ENCODE measurements at regions not wholly inside any gene's neighbourhood (a gene's known extent, or its start where the extent isn't known, plus 50 kb on each side); places are given as distances from the start of the nearest gene placed in this dataset.

- WGBS: 92% methylated on average over 12 of the region's 14 CpGs
- DNase-seq (ENCODE audit: low spot score in 2 of 2): peak in 1 of 2 donors; percentile 77
- TF ChIP-seq POLR2AphosphoS5 (IDR thresholded peaks at IDR 0.05) (no peak), POLR2A (IDR thresholded peaks at IDR 0.05) (no peak)
- Histone ChIP-seq H3K27me3 (no peaks in the 10 kb centered on the region), H3K27ac (no peak overlapping the region), H3K4me3 (no peak overlapping the region), H3K9me3 (no peaks in the 10 kb centered on the region), H3K4me1 (peaks cover 14% of the 10 kb centered on the region), H3K36me3 (no peaks in the 10 kb centered on the region)
These were observed 199.7 kb downstream of the KATNAL1 start for GRCh38 chr13:30107521-30108136.

GRCh38 chr13:30107121-30107520 is 200.2 kb downstream of the KATNAL1 start:
- Histone ChIP-seq H3K36me3 (no peaks in the 10 kb centered on the region), H3K27ac (no peak overlapping the region), H3K4me1 (peaks cover 10% of the 10 kb centered on the region), H3K9me3 (no peaks in the 10 kb centered on the region), H3K27me3 (no peaks in the 10 kb centered on the region), H3K4me3 (no peak overlapping the region)
- 98% methylated on average over 6 of the region's 6 CpGs for WGBS
- DNase-seq (ENCODE audit: low spot score in 2 of 2): peak in 1 of 2 donors; percentile 11
- TF ChIP-seq POLR2A (IDR thresholded peaks at IDR 0.05): no peak

- WGBS: 85% methylated on average over 8 of the region's 8 CpGs
- no peak overlapping the region for H3K4me3 ChIP-seq
- no peaks in the 10 kb centered on the region for H3K27me3 ChIP-seq
- H3K27ac ChIP-seq: no peak overlapping the region
- TF ChIP-seq CTCF (IDR thresholded peaks at IDR 0.05): no peak
- no peak for TF ChIP-seq POLR2AphosphoS5 (IDR thresholded peaks at IDR 0.05)
- TF ChIP-seq POLR2A (IDR thresholded peaks at IDR 0.05): no peak
- TF ChIP-seq EP300 (IDR thresholded peaks at IDR 0.05): no peak
- no peak for DNase-seq (ENCODE audit: low spot score in 2 of 2)
- no peaks in the 10 kb centered on the region for H3K36me3 ChIP-seq
- no peaks in the 10 kb centered on the region for H3K9me3 ChIP-seq
- peaks cover 10% of the 10 kb centered on the region for H3K4me1 ChIP-seq
These were observed 202.0 kb downstream of the KATNAL1 start for GRCh38 chr13:30105381-30105780.

- DNase-seq (ENCODE audit: low spot score in 2 of 2): no peak
- Histone ChIP-seq H3K9me3 (no peaks in the 10 kb centered on the region), H3K36me3 (no peaks in the 10 kb centered on the region), H3K27ac (no peak overlapping the region), H3K4me1 (peaks cover 6% of the 10 kb centered on the region), H3K4me3 (no peak overlapping the region), H3K27me3 (no peaks in the 10 kb centered on the region)
- WGBS: 80% methylated on average over 5 of the region's 5 CpGs
- TF ChIP-seq EP300 (IDR thresholded peaks at IDR 0.05): no peak
- TF ChIP-seq CTCF (IDR thresholded peaks at IDR 0.05): no peak
- no peak for TF ChIP-seq POLR2A (IDR thresholded peaks at IDR 0.05)
- no peak for TF ChIP-seq POLR2AphosphoS5 (IDR thresholded peaks at IDR 0.05)
These were observed 204.1 kb downstream of the KATNAL1 start for GRCh38 chr13:30103161-30103840.

- Histone ChIP-seq H3K27me3 (no peaks in the 10 kb centered on the region), H3K9me3 (no peaks in the 10 kb centered on the region), H3K36me3 (no peaks in the 10 kb centered on the region), H3K27ac (no peak overlapping the region), H3K4me1 (no peaks in the 10 kb centered on the region), H3K4me3 (no peak overlapping the region)
- DNase-seq (ENCODE audit: low spot score in 2 of 2): peak in 1 of 2 donors; percentile 44
- WGBS: 96% methylated on average over 4 of the region's 4 CpGs
- TF ChIP-seq EP300 (IDR thresholded peaks at IDR 0.05): no peak
These were observed 207.1 kb downstream of the KATNAL1 start for GRCh38 chr13:30100226-30100625.

- peak in 1 of 2 donors; percentile 12 for DNase-seq (ENCODE audit: low spot score in 2 of 2)
- Histone ChIP-seq H3K9me3 (no peaks in the 10 kb centered on the region), H3K4me1 (no peaks in the 10 kb centered on the region), H3K36me3 (no peaks in the 10 kb centered on the region), H3K4me3 (no peak overlapping the region), H3K27me3 (no peaks in the 10 kb centered on the region), H3K27ac (no peak overlapping the region)
- WGBS: 85% methylated on average over 5 of the region's 5 CpGs
- TF ChIP-seq CTCF (IDR thresholded peaks at IDR 0.05): no peak
- no peak for TF ChIP-seq POLR2A (IDR thresholded peaks at IDR 0.05)
- TF ChIP-seq POLR2AphosphoS5 (IDR thresholded peaks at IDR 0.05): no peak
- no peak for TF ChIP-seq EP300 (IDR thresholded peaks at IDR 0.05)
These were observed 209.7 kb downstream of the KATNAL1 start for GRCh38 chr13:30097701-30098100.
